Keratinocyte (primary cell): ENCODE measurements at regions not wholly inside any gene's neighbourhood (a gene's known extent, or its start where the extent isn't known, plus 50 kb on each side); places are given as distances from the start of the nearest gene placed in this dataset.

Experiments
- EZH2 ChIP-seq: IDR thresholded peaks from one replicate; pipeline ENCODE4 v1.6.1; 2012; ENCODE audit warnings: inconsistent platforms, mild to moderate bottlenecking, low read length, moderate library complexity
- TF ChIP-seq, protein P1 (sequence below), 3 experiments: IDR thresholded peaks in 1 of 3; conservative IDR thresholded peaks in 1 of 3; optimal IDR thresholded peaks in 1 of 3; 2 replicates in 2 of 3; 3 replicates in 1 of 3; pipeline versions ENCODE3 to v1.5.1; 2011; ENCODE audit warnings: low read length in 3 of 3, mild to moderate bottlenecking in 3 of 3, moderate library complexity in 2 of 3, control low read depth in 1 of 3, inconsistent platforms in 1 of 3; ENCODE audit not compliant: insufficient read depth in 2 of 3; ENCODE audit errors: extremely low read depth in 1 of 3

DNA sequence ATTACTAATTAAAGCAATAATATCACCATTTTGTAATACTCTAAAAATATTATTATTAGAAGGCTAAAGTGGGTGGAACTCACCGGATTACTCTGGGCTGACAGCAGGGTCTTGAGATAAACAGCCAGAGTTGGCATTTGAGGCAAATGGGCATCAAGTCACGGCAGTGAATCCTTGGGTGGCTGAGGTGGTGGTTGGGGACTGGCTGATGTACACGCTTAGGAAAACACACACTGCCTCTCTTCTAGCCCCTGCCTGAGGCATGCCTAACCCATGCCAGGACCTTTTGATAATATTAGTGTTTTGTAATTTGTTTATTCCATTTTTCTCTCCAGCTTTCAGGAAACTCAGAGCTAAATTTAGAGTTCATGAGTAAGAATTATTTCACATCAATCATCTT lies 76.8 kb downstream of the ACKR3 start:
- TF ChIP-seq, protein P1, sequence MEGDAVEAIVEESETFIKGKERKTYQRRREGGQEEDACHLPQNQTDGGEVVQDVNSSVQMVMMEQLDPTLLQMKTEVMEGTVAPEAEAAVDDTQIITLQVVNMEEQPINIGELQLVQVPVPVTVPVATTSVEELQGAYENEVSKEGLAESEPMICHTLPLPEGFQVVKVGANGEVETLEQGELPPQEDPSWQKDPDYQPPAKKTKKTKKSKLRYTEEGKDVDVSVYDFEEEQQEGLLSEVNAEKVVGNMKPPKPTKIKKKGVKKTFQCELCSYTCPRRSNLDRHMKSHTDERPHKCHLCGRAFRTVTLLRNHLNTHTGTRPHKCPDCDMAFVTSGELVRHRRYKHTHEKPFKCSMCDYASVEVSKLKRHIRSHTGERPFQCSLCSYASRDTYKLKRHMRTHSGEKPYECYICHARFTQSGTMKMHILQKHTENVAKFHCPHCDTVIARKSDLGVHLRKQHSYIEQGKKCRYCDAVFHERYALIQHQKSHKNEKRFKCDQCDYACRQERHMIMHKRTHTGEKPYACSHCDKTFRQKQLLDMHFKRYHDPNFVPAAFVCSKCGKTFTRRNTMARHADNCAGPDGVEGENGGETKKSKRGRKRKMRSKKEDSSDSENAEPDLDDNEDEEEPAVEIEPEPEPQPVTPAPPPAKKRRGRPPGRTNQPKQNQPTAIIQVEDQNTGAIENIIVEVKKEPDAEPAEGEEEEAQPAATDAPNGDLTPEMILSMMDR (optimal IDR thresholded peaks at IDR 0.05 in 1 of 3, IDR thresholded peaks at IDR 0.05 in 1 of 3, conservative IDR thresholded peaks at IDR 0.05 in 1 of 3; ENCODE audit: extremely low read depth in 1 of 3, insufficient read depth in 2 of 3, low read length in 3 of 3), result no peak
- no peak for TF ChIP-seq EZH2
